Transverse colon (tissue), 4 donors: ENCODE measurements at regions not wholly inside any gene's neighbourhood (a gene's known extent, or its start where the extent isn't known, plus 50 kb on each side); places are given as distances from the start of the nearest gene placed in this dataset.

Experiments
- DNase-seq: peaks from one replicate; pipeline ENCODE4 v3.0.0-alpha.2; 2019
- H3K27ac ChIP-seq, 4 donors: fragments of 200-600 bp; sonication (generic); 2 replicates each; pipeline ENCODE4 v1.5.1; 2016 to 2018; ENCODE audit warnings: inconsistent platforms in 4 of 4
- H3K27me3 ChIP-seq: fragments of 200-600 bp; sonication (generic); 2 replicates; pipeline ENCODE4 v1.5.1; 2017; ENCODE audit warnings: inconsistent platforms
- H3K36me3 ChIP-seq, 4 donors: fragments of 200-600 bp; sonication (generic); 2 replicates each; pipeline ENCODE4 v1.5.1; 2017 to 2019; ENCODE audit warnings: inconsistent platforms in 4 of 4
- H3K4me1 ChIP-seq, 4 donors: fragments of 200-600 bp; sonication (generic); 2 replicates each; pipeline ENCODE4 v1.5.1; 2017 to 2020; ENCODE audit warnings: inconsistent platforms in 4 of 4
- H3K4me3 ChIP-seq, 4 donors: fragments of 200-600 bp; sonication (generic); 1 replicate in 1 of 4; 2 replicates in 3 of 4; pipeline versions ENCODE4 v1.5.1 to v1.6.1; 2017 to 2019; ENCODE audit warnings: inconsistent platforms in 4 of 4
- H3K9me3 ChIP-seq, 2 donors: fragments of 200-600 bp; sonication (generic); 2 replicates each; pipeline ENCODE4 v1.5.1; 2017 to 2019; ENCODE audit warnings: inconsistent platforms in 2 of 2
- EP300 ChIP-seq: sonication (generic); formaldehyde crosslinking; IDR thresholded peaks from one replicate; pipeline ENCODE4 v1.6.1; 2017; ENCODE audit warnings: antibody characterized with exemption, low read depth
- POLR2A ChIP-seq: fragments of 450-650 bp; IDR thresholded peaks from one replicate; pipeline ENCODE4 v1.6.1; 2016; ENCODE audit warnings: antibody characterized with exemption, mild to moderate bottlenecking, moderate library complexity
- POLR2AphosphoS5 ChIP-seq, 3 donors: sonication (generic); formaldehyde crosslinking; IDR thresholded peaks; one replicate each; pipeline ENCODE4 v1.6.1; 2016; ENCODE audit warnings: antibody characterized with exemption in 3 of 3
- WGBS, 2 donors: methylation state at CpG; one replicate each; pipeline ENCODE4 v1.1.5; 2018; ENCODE audit warnings: low coverage in 1 of 2; 5-methylcytosine and 5-hydroxymethylcytosine counted together
- in situ Hi-C, 4 donors: fragments of 200-750 bp; cut with MboI; loops; one replicate each; pipeline versions ENCODE4 v1.15.0 to v1.15.1; 2017; ENCODE audit warnings: low sequenced_read_pairs in 3 of 4, low pct_ligation_motif_present in 1 of 4, low pct_unique_long_range_greater_than_20kb in 1 of 4
- intact Hi-C: fragments of 100-400 bp; cut with DNase I; formaldehyde crosslinking; loops from one replicate; pipeline ENCODE4 v1.15.1; 2023; ENCODE audit warnings: low total_unique reads
- TF ChIP-seq, protein P1 (sequence below), 5 experiments: fragments of 200-600 bp in 3 of 5; fragments of 450-650 bp in 2 of 5; sonication (generic) in 3 of 5; IDR thresholded peaks; 1 replicate in 2 of 5; 2 replicates in 3 of 5; pipeline ENCODE4 v1.5.1; 2016 to 2017; ENCODE audit warnings: antibody characterized with exemption in 5 of 5, inconsistent platforms in 3 of 5, mild to moderate bottlenecking in 2 of 5, moderate library complexity in 1 of 5

- DNase-seq = no peak
- Histone ChIP-seq H3K27me3 (no peaks in the 10 kb centered on the region), H3K36me3 (no peaks in the 10 kb centered on the region), H3K9me3 (no peaks in the 10 kb centered on the region), H3K4me3 (no peak overlapping the region), H3K4me1 (no peaks in the 10 kb centered on the region), H3K27ac (no peak overlapping the region)
- no peak for TF ChIP-seq POLR2AphosphoS5 (IDR thresholded peaks at IDR 0.05)
- TF ChIP-seq POLR2A = no peak
- TF ChIP-seq EP300 = no peak
- TF ChIP-seq, protein P1, sequence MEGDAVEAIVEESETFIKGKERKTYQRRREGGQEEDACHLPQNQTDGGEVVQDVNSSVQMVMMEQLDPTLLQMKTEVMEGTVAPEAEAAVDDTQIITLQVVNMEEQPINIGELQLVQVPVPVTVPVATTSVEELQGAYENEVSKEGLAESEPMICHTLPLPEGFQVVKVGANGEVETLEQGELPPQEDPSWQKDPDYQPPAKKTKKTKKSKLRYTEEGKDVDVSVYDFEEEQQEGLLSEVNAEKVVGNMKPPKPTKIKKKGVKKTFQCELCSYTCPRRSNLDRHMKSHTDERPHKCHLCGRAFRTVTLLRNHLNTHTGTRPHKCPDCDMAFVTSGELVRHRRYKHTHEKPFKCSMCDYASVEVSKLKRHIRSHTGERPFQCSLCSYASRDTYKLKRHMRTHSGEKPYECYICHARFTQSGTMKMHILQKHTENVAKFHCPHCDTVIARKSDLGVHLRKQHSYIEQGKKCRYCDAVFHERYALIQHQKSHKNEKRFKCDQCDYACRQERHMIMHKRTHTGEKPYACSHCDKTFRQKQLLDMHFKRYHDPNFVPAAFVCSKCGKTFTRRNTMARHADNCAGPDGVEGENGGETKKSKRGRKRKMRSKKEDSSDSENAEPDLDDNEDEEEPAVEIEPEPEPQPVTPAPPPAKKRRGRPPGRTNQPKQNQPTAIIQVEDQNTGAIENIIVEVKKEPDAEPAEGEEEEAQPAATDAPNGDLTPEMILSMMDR (IDR thresholded peaks at IDR 0.05) = no peak
- intact Hi-C loops (no loop called here), in situ Hi-C loops (loop anchor here in 1 of 4 donors (10.0 kb wide), 1 partner anchor 63 kb away; no protein-coding TSS in a partner anchor)
Measured at GRCh38 chr3:153702106-153702505, 419.1 kb upstream of the ARHGEF26 start.

DNA sequence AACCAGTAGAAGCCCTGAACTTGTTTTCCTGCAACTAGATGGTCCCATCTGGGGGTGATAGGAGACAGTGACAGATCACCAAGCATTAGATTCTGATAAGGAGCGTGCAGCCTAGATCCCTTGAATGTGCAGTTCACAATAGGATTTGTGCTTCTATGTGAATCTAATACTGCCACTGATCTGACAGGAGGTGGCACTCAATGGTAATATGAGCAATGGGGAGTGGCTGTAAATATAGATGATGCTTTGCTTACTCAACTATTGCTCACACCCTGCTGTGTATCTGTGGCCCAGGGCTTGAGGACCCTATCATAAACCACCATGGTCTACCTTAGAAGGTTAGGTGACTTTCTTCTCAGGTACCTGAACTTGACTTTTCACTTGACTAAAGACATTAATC is 417.1 kb upstream of the ARHGEF26 start:
- DNase-seq = no peak
- Histone ChIP-seq H3K27me3 (no peaks in the 10 kb centered on the region), H3K36me3 (no peaks in the 10 kb centered on the region), H3K27ac (no peak overlapping the region), H3K4me3 (no peak overlapping the region), H3K4me1 (no peaks in the 10 kb centered on the region), H3K9me3 (no peaks in the 10 kb centered on the region)
- TF ChIP-seq, protein P1 (IDR thresholded peaks at IDR 0.05) = peak in 3 of 5 experiments; percentile 13 to 36 (median 17)
- TF ChIP-seq POLR2AphosphoS5 (IDR thresholded peaks at IDR 0.05) = no peak
- WGBS, 2 donors = 61% methylated on average over 1 of the region's 1 CpG; no CpG with 5 or more reads in 1 of the 2 donors
- intact Hi-C loops = no loop called here
- in situ Hi-C loops = loop anchor here in 1 of 4 donors (10.0 kb wide), 1 partner anchor 61 kb away; no protein-coding TSS in a partner anchor

DNA sequence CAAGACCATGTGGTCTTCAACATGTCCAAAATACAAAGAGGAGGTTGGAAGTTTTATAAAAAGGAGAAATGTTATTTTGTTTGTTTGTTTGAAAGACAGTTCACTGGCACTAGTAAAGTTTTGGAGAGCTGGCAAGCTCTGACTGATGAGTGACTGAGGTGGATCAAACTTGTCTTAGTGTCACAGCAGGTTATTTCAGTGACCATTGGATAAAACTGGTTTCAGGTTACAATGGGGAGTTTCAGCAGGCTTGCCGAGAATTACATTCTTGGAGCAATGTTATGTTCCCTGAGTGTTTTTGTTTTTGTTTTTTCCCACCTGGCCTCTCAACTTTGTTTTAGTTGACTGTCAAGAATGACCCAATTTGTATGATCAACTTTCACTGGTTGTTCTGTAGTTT is 414.5 kb upstream of the ARHGEF26 start:
- Histone ChIP-seq H3K9me3 (peaks cover 7 to 10% of the 10 kb centered on the region in 2 donors), H3K36me3 (no peaks in the 10 kb centered on the region), H3K4me3 (no peak overlapping the region), H3K27ac (no peak overlapping the region), H3K27me3 (no peaks in the 10 kb centered on the region), H3K4me1 (no peaks in the 10 kb centered on the region)
- WGBS, 2 donors = 79 to 89% methylated on average over 1 of the region's 1 CpG
- in situ Hi-C loops (loop anchor here in 1 of 4 donors (10.0 kb wide), 1 partner anchor 58 kb away; no protein-coding TSS in a partner anchor), intact Hi-C loops (no loop called here)
- no peak for DNase-seq
- no peak for TF ChIP-seq EP300

DNA sequence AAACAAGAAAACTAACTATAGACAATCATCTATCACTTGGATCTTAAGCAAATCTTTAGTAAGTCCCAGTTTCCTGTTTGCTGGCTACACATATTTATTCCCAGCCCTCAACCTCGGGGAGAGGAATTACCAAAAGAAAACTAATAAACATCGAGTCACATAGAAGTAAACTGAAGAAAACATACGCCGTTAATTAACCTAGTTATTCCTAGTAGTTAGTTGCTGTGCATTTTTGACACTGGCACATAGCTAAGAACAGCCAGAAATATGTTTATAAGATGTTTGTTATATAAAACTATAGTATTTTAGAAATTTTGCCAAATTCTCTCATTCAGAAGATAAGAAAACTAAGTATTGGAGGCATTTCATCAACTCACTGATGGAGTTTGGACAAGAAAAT is 407.2 kb upstream of the ARHGEF26 start:
- Histone ChIP-seq H3K4me3 (no peak overlapping the region), H3K27me3 (no peaks in the 10 kb centered on the region), H3K36me3 (no peaks in the 10 kb centered on the region), H3K4me1 (no peaks in the 10 kb centered on the region), H3K27ac (no peak overlapping the region), H3K9me3 (peaks cover 10% of the 10 kb centered on the region in 2 donors)
- no peak for DNase-seq
- intact Hi-C loops (loop anchor here (5.0 kb wide), 1 partner anchor 1918 kb away; no protein-coding TSS in a partner anchor), in situ Hi-C loops (no loop called here)
- 69 to 76% methylated on average over 4 of the region's 4 CpGs for WGBS, 2 donors
- TF ChIP-seq POLR2AphosphoS5 (IDR thresholded peaks at IDR 0.05) (no peak), POLR2A (no peak), EP300 (no peak)
- TF ChIP-seq, protein P1 (IDR thresholded peaks at IDR 0.05) = no peak

DNA sequence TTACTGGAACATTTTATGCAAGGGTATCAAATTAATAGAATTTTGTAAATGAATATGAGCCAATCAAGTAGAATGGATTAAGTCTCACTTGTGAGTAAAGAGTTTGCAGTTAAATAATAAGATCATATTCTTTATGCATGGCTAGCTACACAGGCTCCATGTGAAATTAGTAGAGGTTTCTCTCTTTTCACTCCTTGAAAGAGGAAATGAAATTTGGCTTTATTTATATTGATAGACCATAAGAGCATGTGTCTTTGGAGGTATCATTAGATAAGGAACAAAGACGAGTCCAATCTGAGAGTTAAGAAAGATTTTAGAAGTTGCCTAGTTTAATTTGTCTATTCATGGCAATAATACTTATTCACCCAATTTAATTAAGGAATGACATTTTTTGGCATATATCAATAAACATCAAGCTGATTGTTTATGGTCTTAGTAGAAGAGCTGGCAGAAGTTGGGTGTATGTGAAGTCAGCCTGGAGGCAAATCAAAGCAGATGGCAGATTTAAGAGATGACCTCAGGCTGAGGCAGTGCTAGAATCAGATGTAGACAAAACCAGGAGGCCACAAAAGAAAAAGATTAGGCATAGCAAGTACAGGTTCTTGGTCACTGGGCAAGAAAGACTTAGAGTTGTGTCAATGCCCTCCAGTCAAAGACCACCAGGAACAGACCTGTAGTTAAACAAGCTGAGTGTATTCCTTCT is 406.5 kb upstream of the ARHGEF26 start:
- peaks cover 9 to 10% of the 10 kb centered on the region in 2 donors for H3K9me3 ChIP-seq
- no peak overlapping the region for H3K4me3 ChIP-seq
- H3K27me3 ChIP-seq = no peaks in the 10 kb centered on the region
- no peak for DNase-seq
- WGBS, 2 donors = 73 to 79% methylated on average over 1 of the region's 1 CpG
- TF ChIP-seq, protein P1 (IDR thresholded peaks at IDR 0.05) = no peak
- TF ChIP-seq POLR2A (no peak), POLR2AphosphoS5 (IDR thresholded peaks at IDR 0.05) (no peak), EP300 (no peak)
- H3K4me1 ChIP-seq = no peaks in the 10 kb centered on the region
- no peaks in the 10 kb centered on the region for H3K36me3 ChIP-seq
- no peak overlapping the region for H3K27ac ChIP-seq
- in situ Hi-C loops (no loop called here), intact Hi-C loops (loop anchor here (5.0 kb wide), 1 partner anchor 1918 kb away; no protein-coding TSS in a partner anchor)
